Ovary (tissue), 7 donors: ENCODE measurements at regions not wholly inside any gene's neighbourhood (a gene's known extent, or its start where the extent isn't known, plus 50 kb on each side); places are given as distances from the start of the nearest gene placed in this dataset.

Experiments
- DNase-seq, 5 donors: peaks; one replicate each; pipeline ENCODE4 v3.0.0-alpha.2; 2019 to 2020
- H3K27ac ChIP-seq, 2 donors: fragments of 200-600 bp; one replicate each; pipeline versions ENCODE4 v1.5.1 to v1.8.0; 2019 to 2022
- H3K27me3 ChIP-seq: fragments of 200-600 bp; one replicate; pipeline ENCODE4 v1.8.0; 2022
- H3K36me3 ChIP-seq: fragments of 200-600 bp; sonication (generic); one replicate; pipeline ENCODE4 v1.5.1; 2019
- H3K4me1 ChIP-seq: one replicate; pipeline ENCODE4 v1.8.1; 2013; ENCODE audit warnings: mild to moderate bottlenecking, moderate library complexity; ENCODE audit not compliant: insufficient read depth
- H3K4me3 ChIP-seq: fragments of 200-600 bp; sonication (generic); one replicate; pipeline ENCODE4 v1.5.1; 2017
- H3K9me3 ChIP-seq, 2 donors: fragments of 200-600 bp in 1 of 2; sonication (generic) in 1 of 2; one replicate each; pipeline versions ENCODE4 v1.5.1 to v1.8.1; 2013 to 2019; ENCODE audit warnings: mild to moderate bottlenecking in 1 of 2, moderate library complexity in 1 of 2
- CTCF ChIP-seq, 3 donors: fragments of 450-650 bp in 2 of 3; fragments of 200-600 bp in 1 of 3; IDR thresholded peaks; one replicate each; pipeline versions ENCODE4 v1.5.1 to v1.8.0; 2016 to 2022; ENCODE audit warnings: antibody characterized with exemption in 3 of 3, mild to moderate bottlenecking in 1 of 3
- EP300 ChIP-seq: sonication (generic); formaldehyde crosslinking; IDR thresholded peaks from one replicate; pipeline ENCODE4 v1.6.1; 2017; ENCODE audit warnings: antibody characterized with exemption
- POLR2A ChIP-seq: fragments of 450-650 bp; IDR thresholded peaks from one replicate; pipeline ENCODE4 v1.6.1; 2017; ENCODE audit warnings: antibody characterized with exemption, mild to moderate bottlenecking, moderate library complexity
- WGBS, 3 donors: extraction: QIAGEN DNeasy Blood & Tissue Kit in 1 of 3; methylation state at CpG; one replicate each; pipeline versions ENCODE4 v1.1.5 to v1.1.7; 2013 to 2017; 5-methylcytosine and 5-hydroxymethylcytosine counted together
- intact Hi-C, 4 donors: fragments of 100-400 bp; cut with DNase I; formaldehyde crosslinking; loops; one replicate each; pipeline versions ENCODE4 v1.11.0 to v1.15.1; 2022 to 2023
- donor health status: DM: no; HTN: no; CAD: no; lungs with moderate emphysema.
- donor health status: DM: no; HTN: no; CAD: no.
- donor health status: Bipolar disorder and iron deficiency.
- donor health status: DM: no; HTN: no; CAD: no.
- donor health status: DM: yes; HTN: yes; CAD: no.

- WGBS, 3 donors: 72 to 79% (median 72%) methylated on average over 7 of the region's 7 CpGs
These were observed 1003.0 kb upstream of the NCAM2 start for GRCh38 chr21:19995253-19995652.

GRCh38 chr21:19998453-19998852 is 999.8 kb upstream of the NCAM2 start:
- intact Hi-C loops: no loop called here
- no peaks in the 10 kb centered on the region for H3K9me3 ChIP-seq
- H3K4me3 ChIP-seq: no peak overlapping the region
- no peaks in the 10 kb centered on the region for H3K36me3 ChIP-seq
- H3K27me3 ChIP-seq: no peaks in the 10 kb centered on the region
- TF ChIP-seq CTCF (IDR thresholded peaks at IDR 0.05): no peak
- TF ChIP-seq EP300: no peak
- no peak for TF ChIP-seq POLR2A
- no peak overlapping the region for H3K27ac ChIP-seq
- 87 to 96% (median 90%) methylated on average over 5 of the region's 5 CpGs for WGBS, 3 donors
- no peaks in the 10 kb centered on the region for H3K4me1 ChIP-seq
- DNase-seq: no peak

More at GRCh38 chr21:19995253-19995652, 1003.0 kb upstream of the NCAM2 start:
- no peak overlapping the region for H3K4me3 ChIP-seq
- no peaks in the 10 kb centered on the region for H3K36me3 ChIP-seq
- DNase-seq: no peak
- no peak for TF ChIP-seq POLR2A
- no peak for TF ChIP-seq CTCF (IDR thresholded peaks at IDR 0.05)
- no peak for TF ChIP-seq EP300
- no peaks in the 10 kb centered on the region for H3K9me3 ChIP-seq
- no peaks in the 10 kb centered on the region for H3K27me3 ChIP-seq
- intact Hi-C loops: no loop called here
- no peak overlapping the region for H3K27ac ChIP-seq
- no peaks in the 10 kb centered on the region for H3K4me1 ChIP-seq

GRCh38 chr21:19999369-20000272 is 998.6 kb upstream of the NCAM2 start:
- no peak for DNase-seq

DNA sequence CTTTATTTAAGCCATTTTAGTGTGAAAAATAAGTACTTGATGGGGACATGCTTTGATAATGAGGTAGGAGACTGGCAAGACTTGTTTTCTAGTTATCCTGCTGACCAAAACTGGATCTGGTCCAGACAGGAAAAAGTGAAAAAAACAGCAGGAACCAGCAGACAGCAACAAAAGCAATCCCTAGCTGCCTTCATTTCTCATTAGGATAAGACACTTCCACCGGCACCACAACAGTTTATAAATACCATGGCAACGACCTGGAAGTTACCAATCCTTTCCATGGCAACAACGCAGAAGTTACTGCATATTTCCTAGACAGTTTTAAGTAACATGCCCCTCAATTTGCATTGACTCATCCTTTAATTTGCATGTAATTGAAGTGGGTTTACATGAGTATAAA is 993.8 kb upstream of the NCAM2 start:
- intact Hi-C loops: no loop called here
- WGBS, 3 donors: 43 to 53% (median 46%) methylated on average over 3 of the region's 3 CpGs
- H3K9me3 ChIP-seq: no peaks in the 10 kb centered on the region
- no peak overlapping the region for H3K4me3 ChIP-seq
- TF ChIP-seq POLR2A (no peak), CTCF (IDR thresholded peaks at IDR 0.05) (no peak), EP300 (no peak)
- no peaks in the 10 kb centered on the region for H3K27me3 ChIP-seq
- H3K4me1 ChIP-seq: no peaks in the 10 kb centered on the region
- H3K27ac ChIP-seq: no peak overlapping the region
- no peak for DNase-seq
- H3K36me3 ChIP-seq: no peaks in the 10 kb centered on the region

More at GRCh38 chr21:19999369-20000272, 998.6 kb upstream of the NCAM2 start:
- no peak for TF ChIP-seq POLR2A
- no peaks in the 10 kb centered on the region for H3K36me3 ChIP-seq
- H3K27ac ChIP-seq: no peak overlapping the region
- no peaks in the 10 kb centered on the region for H3K9me3 ChIP-seq
- no peaks in the 10 kb centered on the region for H3K4me1 ChIP-seq
- H3K4me3 ChIP-seq: no peak overlapping the region
- H3K27me3 ChIP-seq: no peaks in the 10 kb centered on the region
- WGBS, 3 donors: 90 to 93% (median 90%) methylated on average over 23 of the region's 23 CpGs
- intact Hi-C loops: no loop called here

GRCh38 chr21:20010691-20011200 is 987.5 kb upstream of the NCAM2 start:
- no peaks in the 10 kb centered on the region for H3K27me3 ChIP-seq
- no peaks in the 10 kb centered on the region for H3K36me3 ChIP-seq
- DNase-seq: no peak
- no peak for TF ChIP-seq POLR2A
- TF ChIP-seq CTCF (IDR thresholded peaks at IDR 0.05): no peak
- TF ChIP-seq EP300: no peak
- no peak overlapping the region for H3K27ac ChIP-seq
- intact Hi-C loops: no loop called here
- no peak overlapping the region for H3K4me3 ChIP-seq
- no peaks in the 10 kb centered on the region for H3K9me3 ChIP-seq
- 69 to 82% (median 78%) methylated on average over 4 of the region's 4 CpGs for WGBS, 3 donors
- no peaks in the 10 kb centered on the region for H3K4me1 ChIP-seq
